H1 (cell line): ENCODE measurements at regions not wholly inside any gene's neighbourhood (a gene's known extent, or its start where the extent isn't known, plus 50 kb on each side); places are given as distances from the start of the nearest gene placed in this dataset.

ENCODE experiments used
- CTBP2 ChIP-seq: IDR thresholded peaks from 2 replicates; pipeline ENCODE4 v1.7.0; 2011; ENCODE audit warnings: borderline replicate concordance, mild to moderate bottlenecking, moderate library complexity, mixed read lengths, low read length; ENCODE audit not compliant: insufficient read depth, insufficient read length
- KDM1A ChIP-seq: fragments of 200-600, 300-600 bp; sonication (generic); IDR thresholded peaks from 2 replicates; pipeline ENCODE4 v1.7.1; 2016; ENCODE audit warnings: mild to moderate bottlenecking, low read length, borderline replicate concordance
- KDM5A ChIP-seq: fragments of 200-600 bp; IDR thresholded peaks from 2 replicates; pipeline ENCODE4 v1.7.1; 2012; ENCODE audit warnings: mild to moderate bottlenecking, low read length, inconsistent platforms, mixed read lengths
- RNF2 ChIP-seq: fragments of 200-900, 300-1000 bp; sonication (generic); IDR thresholded peaks from 2 replicates; pipeline ENCODE4 v1.7.1; 2016; ENCODE audit warnings: borderline replicate concordance, low read depth, mild to moderate bottlenecking, antibody characterized with exemption, low read length; ENCODE audit not compliant: poor library complexity, severe bottlenecking; ENCODE audit errors: missing control alignments
- RXRA ChIP-seq: IDR thresholded peaks from 2 replicates; pipeline ENCODE4 v1.6.1; 2011; ENCODE audit warnings: low read depth, mild to moderate bottlenecking, low read length, moderate library complexity; ENCODE audit not compliant: insufficient read depth

DNA sequence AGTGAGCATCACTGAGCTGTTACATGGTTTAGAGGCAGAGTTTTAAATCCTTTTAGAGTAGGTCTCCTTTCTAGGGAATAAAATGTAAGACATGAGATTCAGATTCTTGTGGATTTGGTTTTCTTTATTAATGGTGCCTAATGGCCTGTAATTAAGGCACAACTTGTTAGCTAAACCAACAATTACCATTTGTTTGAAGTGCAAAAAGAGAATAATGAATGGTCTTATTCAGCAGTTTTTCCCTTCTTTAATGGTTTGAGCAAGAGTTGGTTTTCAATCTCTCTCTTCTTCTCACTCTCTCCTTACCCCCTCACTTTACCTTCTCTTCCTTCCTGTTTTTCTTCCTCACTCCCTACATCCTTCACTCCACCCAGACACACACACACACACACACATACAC, 312.2 kb upstream of the TRIB2 start (continued):
- no peak for TF ChIP-seq KDM1A
- no peak for TF ChIP-seq RNF2
- no peak for TF ChIP-seq RXRA
- TF ChIP-seq CTBP2, result no peak
- TF ChIP-seq KDM5A, result no peak
